ENCODE measurements at regions not wholly inside any gene's neighbourhood (a gene's known extent, or its start where the extent isn't known, plus 50 kb on each side); places are given as distances from the start of the nearest gene placed in this dataset.
A peak's percentile ranks its signal among the peaks of the same experiment; 100 is the strongest.
"Not testable (repeated sequence)": the region's sequence is repeated elsewhere in the genome, so short reads cannot be mapped to it uniquely, and the experiment has no call there.

GRCh38 chr21:15638856-15639549 lies 90.8 kb upstream of the USP25 start:
- DNase-seq = no peak

- DNase-seq = not testable (repeated sequence)
These were observed 89.7 kb upstream of the USP25 start for GRCh38 chr21:15640113-15640512.

- DNase-seq = no peak
These were observed 85.3 kb upstream of the USP25 start for GRCh38 chr21:15644489-15644888.

GRCh38 chr21:15645830-15646229 lies 84.0 kb upstream of the USP25 start:
- no peak for DNase-seq

GRCh38 chr21:15650735-15651134 lies 79.0 kb upstream of the USP25 start:
- no peak for DNase-seq

- no peak for DNase-seq
These were observed 78.6 kb upstream of the USP25 start for GRCh38 chr21:15651172-15651571.

GRCh38 chr21:15653710-15654109 lies 76.1 kb upstream of the USP25 start:
- DNase-seq = no peak

GRCh38 chr21:15654171-15654570 lies 75.6 kb upstream of the USP25 start:
- DNase-seq = no peak

GRCh38 chr21:15659753-15660422 lies 69.9 kb upstream of the USP25 start:
- DNase-seq = peak in 1 of 2 experiments; percentile 7

GRCh38 chr21:15660423-15660804 lies 69.4 kb upstream of the USP25 start:
- no peak for DNase-seq

- no peak for DNase-seq
These were observed 62.8 kb upstream of the USP25 start for GRCh38 chr21:15667010-15667409.

GRCh38 chr21:15667819-15668218 lies 62.0 kb upstream of the USP25 start:
- DNase-seq = no peak

GRCh38 chr21:15669247-15669646 lies 60.5 kb upstream of the USP25 start:
- no peak for DNase-seq

- DNase-seq = no peak
These were observed 58.6 kb upstream of the USP25 start for GRCh38 chr21:15671188-15671587.

GRCh38 chr21:15672578-15672977 lies 57.2 kb upstream of the USP25 start:
- not testable (repeated sequence) for DNase-seq

GRCh38 chr21:15676935-15677334 lies 52.8 kb upstream of the USP25 start:
- DNase-seq = no peak

GRCh38 chr21:15679630-15680029 lies 50.2 kb upstream of the USP25 start:
- no peak for DNase-seq

Measured in NCI-H526 (cell line).